Activated CD4-positive, alpha-beta T cell treated with anti-CD3 and anti-CD28 coated beads, Interleukin-2, amount 10 ng/mL, durations not matched to agents 7 days and 5 days (primary cell): ENCODE measurements at regions not wholly inside any gene's neighbourhood (a gene's known extent, or its start where the extent isn't known, plus 50 kb on each side); places are given as distances from the start of the nearest gene placed in this dataset.

Experiments
- CTCF ChIA-PET: fragments of 350-600 bp; sonication (Branson Sonifier 250); formaldehyde crosslinking; loops from one replicate; lab custom pipeline; 2021; ENCODE audit warnings: antibody characterized with exemption; lab: Charles Lee
- POLR2A ChIA-PET: fragments of 350-600 bp; sonication (Branson Sonifier 250); formaldehyde crosslinking; loops from one replicate; lab custom pipeline; 2021; ENCODE audit warnings: antibody characterized with exemption; lab: Charles Lee
- DNase-seq: peaks from one replicate; pipeline ENCODE4 v3.0.0-alpha.2; 2020
- H3K27ac Mint-ChIP-seq: one replicate; pipeline ENCODE4 v1.8.0; 2021; ENCODE audit warnings: mild to moderate bottlenecking, moderate library complexity, mixed read lengths
- H3K27me3 Mint-ChIP-seq: one replicate; pipeline ENCODE4 v1.8.0; 2021; ENCODE audit warnings: mixed read lengths
- H3K36me3 Mint-ChIP-seq: one replicate; pipeline ENCODE4 v1.8.0; 2021; ENCODE audit warnings: low read depth, mixed read lengths
- H3K4me1 Mint-ChIP-seq: one replicate; pipeline ENCODE4 v1.8.0; 2021; ENCODE audit warnings: mixed read lengths
- H3K4me3 Mint-ChIP-seq: one replicate; pipeline ENCODE4 v1.8.0; 2021; ENCODE audit warnings: mild to moderate bottlenecking, moderate library complexity, mixed read lengths
- H3K9me3 Mint-ChIP-seq: one replicate; pipeline ENCODE4 v1.8.0; 2021; ENCODE audit warnings: mixed read lengths

DNA sequence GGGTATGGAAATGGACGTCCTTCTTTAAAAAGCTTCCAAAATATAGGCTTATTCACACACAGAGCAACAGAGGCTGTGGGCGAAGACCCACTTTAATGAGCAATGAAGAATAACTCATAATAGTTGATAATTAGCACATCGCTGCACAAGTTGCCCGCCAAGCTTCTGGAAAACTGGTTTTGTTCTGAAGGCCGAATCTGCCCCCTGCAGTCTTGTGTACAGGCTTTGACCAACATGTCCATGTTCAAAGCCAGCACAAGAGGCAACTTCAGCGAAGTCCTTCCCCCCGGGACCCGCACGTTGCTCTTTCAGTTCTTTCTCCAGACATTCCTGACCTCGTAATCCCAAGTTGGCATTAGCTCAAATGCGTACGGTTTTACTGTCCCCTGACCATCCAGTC is 73.3 kb downstream of the IRX5 start:
- ChIA-PET POLR2A (no interaction called here), CTCF (no interaction called here)
- Mint-ChIP-seq H3K36me3 (no peaks in the 10 kb centered on the region), H3K4me1 (no peaks in the 10 kb centered on the region), H3K27ac (no peak overlapping the region), H3K9me3 (no peaks in the 10 kb centered on the region), H3K27me3 (no peaks in the 10 kb centered on the region), H3K4me3 (no peak overlapping the region)
- no peak for DNase-seq

DNA sequence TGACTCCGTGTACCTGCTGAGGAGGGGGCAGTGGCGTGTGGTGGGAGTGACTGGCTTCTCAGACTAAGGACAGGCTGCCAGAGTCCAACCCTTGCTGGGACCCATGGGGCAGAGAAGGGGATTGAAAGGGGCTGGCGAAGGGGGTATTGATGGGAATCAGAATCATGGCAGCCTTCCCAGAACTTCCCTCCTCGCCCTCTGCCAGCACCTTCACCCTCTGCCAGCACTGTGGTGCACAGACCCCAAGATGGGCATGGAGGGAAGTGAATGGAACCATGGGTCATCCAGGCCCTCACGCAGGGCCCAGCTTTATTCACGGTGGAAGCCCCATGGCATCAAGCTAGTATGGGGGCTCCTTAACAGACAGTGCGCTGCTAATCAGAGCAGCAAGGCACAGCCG is 76.8 kb downstream of the IRX5 start:
- Mint-ChIP-seq H3K4me1 (no peaks in the 10 kb centered on the region), H3K4me3 (no peak overlapping the region), H3K9me3 (no peaks in the 10 kb centered on the region), H3K27me3 (no peaks in the 10 kb centered on the region), H3K27ac (no peak overlapping the region), H3K36me3 (no peaks in the 10 kb centered on the region)
- ChIA-PET POLR2A (no interaction called here), CTCF (no interaction called here)
- no peak for DNase-seq

DNA sequence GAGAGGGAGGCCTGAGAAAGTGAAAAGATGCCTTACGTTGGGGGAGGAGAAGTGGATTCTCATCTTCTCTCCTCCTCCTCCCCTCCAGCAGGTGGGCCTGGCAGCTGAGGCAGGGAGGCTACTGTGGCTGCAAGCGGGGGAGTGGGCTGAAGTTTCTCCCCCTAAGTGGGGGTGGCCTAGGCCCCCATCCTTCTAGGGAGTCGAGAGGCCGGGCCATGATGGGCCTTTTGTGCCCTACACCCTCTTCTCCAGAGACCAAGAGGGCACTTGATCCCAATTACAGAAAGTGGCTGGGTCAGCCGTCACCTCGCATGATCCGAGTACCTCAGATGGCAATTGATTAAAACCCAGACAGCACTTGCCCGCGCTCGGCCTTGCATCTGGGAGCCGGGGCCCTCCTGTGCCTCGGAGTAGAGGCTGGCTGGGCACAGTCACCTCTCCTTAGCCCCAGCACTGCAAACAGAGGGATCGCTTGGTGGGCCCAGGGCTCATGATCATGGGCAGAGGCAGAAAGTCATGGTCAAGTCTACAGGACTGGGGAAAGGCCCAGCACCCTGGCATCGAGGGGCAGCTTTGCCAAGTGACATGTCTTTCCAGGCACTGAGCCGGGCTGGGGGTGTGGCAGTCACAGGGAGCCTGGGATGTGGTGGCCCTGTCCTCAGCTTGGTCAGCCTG is 78.3 kb downstream of the IRX5 start:
- ChIA-PET CTCF (no interaction called here), POLR2A (no interaction called here)
- Mint-ChIP-seq H3K9me3 (no peaks in the 10 kb centered on the region), H3K4me3 (no peak overlapping the region), H3K4me1 (no peaks in the 10 kb centered on the region), H3K36me3 (no peaks in the 10 kb centered on the region), H3K27me3 (no peaks in the 10 kb centered on the region), H3K27ac (no peak overlapping the region)
- DNase-seq = no peak

DNA sequence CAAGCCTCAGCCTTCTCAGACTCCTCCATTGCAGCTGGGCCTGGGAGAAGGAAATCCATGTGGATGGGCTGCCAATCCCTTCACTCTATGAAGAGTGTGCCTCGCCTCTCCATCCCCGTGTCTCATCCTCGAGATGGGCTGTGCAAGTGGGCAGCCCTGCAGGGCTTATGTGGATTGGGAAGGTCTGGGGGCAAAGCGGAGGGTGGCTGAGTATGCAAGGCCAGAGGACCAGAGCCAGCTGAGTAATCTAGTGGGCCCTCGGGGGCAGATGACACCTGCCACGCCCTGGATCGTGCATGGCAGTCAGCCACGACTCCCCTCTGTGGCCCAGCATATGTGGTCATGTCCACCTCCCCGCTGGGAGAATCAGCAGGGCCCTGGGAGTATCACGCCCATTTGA is 78.9 kb downstream of the IRX5 start:
- Mint-ChIP-seq H3K36me3 (no peaks in the 10 kb centered on the region), H3K4me3 (no peak overlapping the region), H3K4me1 (no peaks in the 10 kb centered on the region), H3K27ac (no peak overlapping the region), H3K9me3 (no peaks in the 10 kb centered on the region), H3K27me3 (no peaks in the 10 kb centered on the region)
- no peak for DNase-seq
- POLR2A ChIA-PET = no interaction called here
- CTCF ChIA-PET = interaction anchor here (0.5 kb wide), 1 partner anchor 9 kb away, joined by 4 read pairs; no protein-coding TSS in a partner anchor

DNA sequence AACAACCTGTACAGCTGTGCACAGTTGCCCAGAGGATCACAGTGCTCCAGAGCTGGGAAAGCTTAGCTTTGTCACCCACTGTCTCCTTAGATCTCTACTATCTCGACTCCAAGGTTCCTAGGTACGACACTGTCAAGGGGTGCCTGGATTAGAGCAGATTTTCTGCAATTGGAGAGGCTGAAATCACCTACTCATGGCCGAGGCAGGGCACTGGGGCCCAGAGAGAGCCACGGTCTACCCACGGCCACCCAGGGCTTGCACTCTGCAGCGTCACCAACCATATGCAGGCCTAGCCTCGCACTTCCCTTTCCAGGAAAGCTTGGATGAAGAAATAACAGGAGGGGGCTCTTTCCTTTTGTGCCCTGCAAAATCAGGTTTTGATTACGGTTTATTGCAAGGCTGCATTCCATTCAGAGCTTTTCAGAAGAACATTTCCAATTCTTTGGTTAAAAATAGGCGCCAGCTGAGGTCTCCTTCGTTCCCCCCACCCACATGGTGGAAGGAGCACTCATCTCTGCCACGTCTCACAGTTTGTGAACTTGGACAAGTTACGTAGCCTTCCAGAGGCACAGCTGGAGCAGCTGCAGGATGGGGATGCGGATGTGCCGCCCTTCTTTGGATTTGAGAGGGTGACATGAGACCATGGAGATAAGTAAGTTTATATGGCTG is 80.0 kb downstream of the IRX5 start:
- ChIA-PET POLR2A (no interaction called here), CTCF (interaction anchor here (0.5 kb wide), 1 partner anchor 8 kb away, joined by 4 read pairs; no protein-coding TSS in a partner anchor)
- H3K36me3 Mint-ChIP-seq = no peaks in the 10 kb centered on the region
- no peak overlapping the region for H3K4me3 Mint-ChIP-seq
- H3K4me1 Mint-ChIP-seq = no peaks in the 10 kb centered on the region
- no peaks in the 10 kb centered on the region for H3K9me3 Mint-ChIP-seq
- H3K27me3 Mint-ChIP-seq = no peaks in the 10 kb centered on the region
- no peak overlapping the region for H3K27ac Mint-ChIP-seq
- DNase-seq = no peak

DNA sequence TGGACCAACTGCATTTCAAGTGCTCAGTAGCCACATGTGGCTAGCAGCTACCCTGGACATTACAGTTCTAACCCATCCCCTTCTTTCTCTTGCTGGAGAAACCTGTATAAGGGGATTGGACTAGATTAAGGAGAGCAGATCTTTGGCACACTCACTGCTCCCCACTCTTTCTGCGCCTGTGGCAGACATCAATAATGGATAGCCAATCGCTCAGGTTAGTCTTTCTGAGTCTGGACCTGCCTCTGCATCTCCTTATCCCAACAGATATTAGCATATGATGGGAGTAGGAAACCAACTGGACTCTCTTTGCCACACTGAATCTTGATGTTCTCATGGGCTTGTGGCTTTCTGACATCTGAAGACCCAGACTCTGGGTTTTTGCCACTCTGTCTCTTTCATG is 81.7 kb downstream of the IRX5 start:
- POLR2A ChIA-PET = no interaction called here
- H3K4me1 Mint-ChIP-seq = no peaks in the 10 kb centered on the region
- CTCF ChIA-PET = no interaction called here
- no peak overlapping the region for H3K4me3 Mint-ChIP-seq
- no peaks in the 10 kb centered on the region for H3K36me3 Mint-ChIP-seq
- no peaks in the 10 kb centered on the region for H3K9me3 Mint-ChIP-seq
- no peak overlapping the region for H3K27ac Mint-ChIP-seq
- H3K27me3 Mint-ChIP-seq = no peaks in the 10 kb centered on the region
- no peak for DNase-seq

DNA sequence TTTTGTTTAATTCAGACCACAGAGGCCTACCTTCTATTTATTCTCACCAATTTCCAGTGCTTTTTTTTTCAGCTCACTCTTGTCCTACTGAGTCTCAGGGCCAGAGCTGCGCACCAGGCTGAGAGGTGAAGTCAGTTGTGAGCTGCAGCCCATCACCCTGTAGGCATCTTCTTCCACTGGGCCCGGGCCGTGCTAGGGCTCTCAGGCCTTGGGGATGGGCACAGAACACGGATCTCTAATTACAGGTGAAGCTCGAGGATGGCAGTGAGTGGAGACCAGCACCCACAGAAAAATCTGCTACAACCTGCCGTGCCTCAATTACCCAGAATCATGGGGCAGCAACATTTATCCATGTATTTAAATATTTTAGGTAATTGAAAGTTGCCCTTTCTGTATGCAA is 82.1 kb downstream of the IRX5 start:
- Mint-ChIP-seq H3K36me3 (no peaks in the 10 kb centered on the region), H3K4me3 (no peak overlapping the region), H3K27me3 (no peaks in the 10 kb centered on the region), H3K27ac (peak overlapping the region; percentile 46), H3K9me3 (no peaks in the 10 kb centered on the region), H3K4me1 (no peaks in the 10 kb centered on the region)
- no peak for DNase-seq
- ChIA-PET POLR2A (no interaction called here), CTCF (no interaction called here)

DNA sequence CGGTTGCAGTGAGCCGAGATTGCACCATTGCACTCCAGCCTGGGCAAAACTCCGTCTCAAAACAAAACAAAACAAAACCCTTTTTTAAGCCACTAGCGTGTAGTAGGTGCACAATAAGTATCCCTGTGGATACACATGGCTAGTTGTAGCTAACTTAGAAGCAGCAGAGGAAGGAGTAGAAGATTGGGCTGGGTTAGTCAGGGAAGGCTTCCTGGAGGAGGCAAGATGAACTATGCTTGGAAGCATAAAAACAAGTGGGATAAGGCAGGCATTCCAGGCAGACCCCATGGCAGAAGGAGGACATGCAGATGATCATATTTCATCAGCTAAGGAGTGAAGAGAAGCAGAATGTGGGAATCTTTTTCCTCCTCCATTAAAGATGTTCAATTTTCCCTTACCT is 83.4 kb downstream of the IRX5 start:
- Mint-ChIP-seq H3K4me1 (no peaks in the 10 kb centered on the region), H3K27ac (no peak overlapping the region), H3K9me3 (no peaks in the 10 kb centered on the region), H3K4me3 (no peak overlapping the region), H3K27me3 (no peaks in the 10 kb centered on the region), H3K36me3 (no peaks in the 10 kb centered on the region)
- POLR2A ChIA-PET = no interaction called here
- DNase-seq = no peak
- CTCF ChIA-PET = interaction anchor here (0.6 kb wide), 1 partner anchor 22 kb away, joined by 3 read pairs; no protein-coding TSS in a partner anchor

DNA sequence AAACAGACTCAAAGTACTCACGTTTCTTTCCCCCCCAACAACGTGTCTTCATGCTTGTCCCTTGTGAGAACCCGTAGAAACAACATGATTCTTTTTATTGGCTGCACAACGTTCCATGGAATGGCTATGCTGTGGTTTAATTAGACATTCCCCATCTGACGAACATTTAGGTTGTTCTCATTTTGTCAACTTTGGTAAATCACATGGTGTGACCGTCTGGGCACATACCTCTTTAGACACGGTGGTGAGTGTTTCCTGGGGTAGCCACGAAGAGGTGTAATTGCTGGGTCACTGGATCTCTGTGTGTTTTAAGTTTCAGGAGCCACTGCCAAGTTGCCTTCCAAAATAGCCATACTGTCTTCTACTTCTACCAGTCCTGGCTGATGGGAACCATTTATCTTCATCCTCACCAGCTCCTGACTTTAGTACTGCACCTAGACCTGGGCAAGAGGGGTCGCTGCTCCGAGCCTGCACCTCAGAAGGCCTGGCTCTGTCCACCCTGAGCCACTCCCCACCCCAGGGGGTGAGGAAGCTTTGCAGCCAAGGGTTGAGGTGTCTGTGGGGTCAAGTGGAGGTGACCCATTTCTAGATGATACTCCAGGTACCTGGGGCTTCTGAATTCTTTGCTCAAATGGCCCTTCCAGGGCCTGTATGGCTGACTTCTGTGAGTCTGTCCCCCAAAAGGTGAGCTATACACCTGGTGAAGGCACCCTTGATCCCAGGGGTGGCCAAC is 84.7 kb downstream of the IRX5 start:
- no peak for DNase-seq
- H3K9me3 Mint-ChIP-seq = peaks cover 8% of the 10 kb centered on the region
- ChIA-PET CTCF (no interaction called here), POLR2A (no interaction called here)
- no peak overlapping the region for H3K4me3 Mint-ChIP-seq
- H3K27me3 Mint-ChIP-seq = no peaks in the 10 kb centered on the region
- no peak overlapping the region for H3K27ac Mint-ChIP-seq
- no peaks in the 10 kb centered on the region for H3K36me3 Mint-ChIP-seq
- no peaks in the 10 kb centered on the region for H3K4me1 Mint-ChIP-seq

DNA sequence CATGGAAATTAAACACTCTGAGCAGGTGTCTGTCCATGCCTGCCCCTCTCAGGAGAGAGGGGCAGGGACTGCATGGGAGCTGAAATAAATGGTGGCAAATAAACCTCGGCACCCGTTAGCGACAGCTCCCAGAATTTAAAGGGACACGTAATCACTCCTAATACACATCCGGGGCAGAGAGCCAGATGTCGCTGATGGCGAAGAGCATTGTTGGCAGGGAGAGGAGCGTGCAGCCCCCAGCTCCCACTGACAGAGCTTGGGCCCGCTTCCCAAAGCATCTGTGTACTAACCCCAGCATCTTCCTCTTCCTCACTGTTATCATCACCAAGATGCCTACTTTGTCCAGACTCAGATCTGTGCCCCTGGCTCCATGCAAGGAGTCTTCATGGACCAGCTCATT is 85.8 kb downstream of the IRX5 start:
- DNase-seq = no peak
- H3K27me3 Mint-ChIP-seq = no peaks in the 10 kb centered on the region
- H3K4me1 Mint-ChIP-seq = no peaks in the 10 kb centered on the region
- H3K36me3 Mint-ChIP-seq = no peaks in the 10 kb centered on the region
- H3K4me3 Mint-ChIP-seq = no peak overlapping the region
- peaks cover 8% of the 10 kb centered on the region for H3K9me3 Mint-ChIP-seq
- no peak overlapping the region for H3K27ac Mint-ChIP-seq
- ChIA-PET CTCF (no interaction called here), POLR2A (no interaction called here)

DNA sequence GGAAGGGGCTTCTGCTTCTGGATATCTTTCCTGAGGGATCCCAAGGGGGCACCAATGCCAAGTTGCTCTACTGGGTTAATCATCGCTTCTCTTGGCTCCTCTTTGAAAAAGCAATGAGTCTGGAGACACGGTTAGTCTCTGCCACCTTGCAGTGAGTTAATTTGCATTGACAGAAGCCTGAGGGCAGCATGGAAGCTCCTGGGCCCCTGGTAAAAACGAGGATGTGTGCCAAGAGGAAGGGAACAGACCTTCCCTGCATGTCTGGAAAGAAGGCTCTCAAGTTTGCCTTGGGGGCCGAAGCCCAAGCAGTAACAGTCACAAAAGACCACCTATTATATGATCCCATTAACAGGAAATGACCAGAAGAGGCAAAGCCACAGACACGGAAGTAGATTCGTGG is 86.7 kb downstream of the IRX5 start:
- CTCF ChIA-PET = no interaction called here
- peaks cover 8% of the 10 kb centered on the region for H3K9me3 Mint-ChIP-seq

DNA sequence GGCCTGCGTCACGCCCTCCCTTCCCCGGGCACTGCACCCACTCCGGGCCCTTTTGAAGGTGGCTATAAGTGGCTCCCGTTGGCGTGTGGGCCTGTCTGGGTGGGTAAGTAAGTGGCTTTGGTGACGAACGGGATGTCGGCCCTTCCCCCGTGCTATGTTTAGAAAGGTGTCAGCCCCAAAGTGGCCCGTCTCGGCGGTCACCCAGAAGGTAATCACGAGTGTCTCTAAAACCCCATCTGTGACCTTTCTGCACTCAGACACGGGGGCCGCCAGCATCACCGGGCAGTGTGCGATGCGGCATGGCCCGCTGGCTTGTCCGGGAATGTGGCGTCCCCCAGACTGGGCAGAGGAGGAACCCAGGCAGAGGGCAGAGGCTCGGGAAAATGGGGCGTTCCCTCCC is 88.2 kb downstream of the IRX5 start:
- ChIA-PET POLR2A (no interaction called here), CTCF (interaction anchor here (0.6 kb wide), 1 partner anchor 9 kb away, joined by 4 read pairs; no protein-coding TSS in a partner anchor)
- Mint-ChIP-seq H3K9me3 (peaks cover 8% of the 10 kb centered on the region), H3K36me3 (no peaks in the 10 kb centered on the region), H3K4me1 (no peaks in the 10 kb centered on the region), H3K27me3 (peaks cover 1% of the 10 kb centered on the region), H3K4me3 (no peak overlapping the region), H3K27ac (no peak overlapping the region)
- no peak for DNase-seq

More for the DNA sequence above, 86.7 kb downstream of the IRX5 start:
- H3K27ac Mint-ChIP-seq = no peak overlapping the region
- no peaks in the 10 kb centered on the region for H3K36me3 Mint-ChIP-seq
- no peak overlapping the region for H3K4me3 Mint-ChIP-seq
- POLR2A ChIA-PET = no interaction called here
- H3K27me3 Mint-ChIP-seq = no peaks in the 10 kb centered on the region
- no peaks in the 10 kb centered on the region for H3K4me1 Mint-ChIP-seq
- no peak for DNase-seq

DNA sequence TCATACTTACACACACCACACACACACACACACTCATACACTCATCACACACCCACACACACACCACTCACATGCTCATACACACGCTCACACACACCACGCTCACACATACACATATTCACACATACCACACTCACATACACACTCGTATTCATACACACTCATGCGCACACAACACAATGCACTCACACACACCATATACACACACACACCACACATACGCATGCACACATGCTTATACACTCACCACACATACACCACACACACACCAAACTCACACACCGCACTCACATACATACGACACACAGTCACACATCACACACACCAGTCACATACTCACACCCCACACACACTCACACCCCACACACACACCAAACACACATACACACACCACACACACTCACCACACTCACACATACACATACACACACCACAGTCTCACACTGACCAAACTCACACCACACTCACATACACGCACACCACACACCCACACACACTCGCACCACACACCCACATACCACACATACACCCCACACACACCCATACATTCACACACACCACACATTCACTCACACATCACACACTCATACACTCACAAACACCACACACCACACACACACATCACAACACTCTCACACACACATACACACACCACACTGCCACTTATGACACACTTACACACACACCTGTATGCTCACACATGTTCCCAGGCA is 88.9 kb downstream of the IRX5 start:
- Mint-ChIP-seq H3K9me3 (peaks cover 8% of the 10 kb centered on the region), H3K27ac (no peak overlapping the region), H3K4me3 (no peak overlapping the region), H3K27me3 (peaks cover 4% of the 10 kb centered on the region), H3K36me3 (no peaks in the 10 kb centered on the region), H3K4me1 (no peaks in the 10 kb centered on the region)
- DNase-seq = no peak
- ChIA-PET POLR2A (no interaction called here), CTCF (no interaction called here)
